IPS-NIHi11 (cell line): ENCODE measurements at regions not wholly inside any gene's neighbourhood (a gene's known extent, or its start where the extent isn't known, plus 50 kb on each side); places are given as distances from the start of the nearest gene placed in this dataset.
A peak's percentile ranks its signal among the peaks of the same experiment; 100 is the strongest.

ENCODE experiments used
- DNase-seq: peaks from one replicate; pipeline ENCODE4 v3.0.0; 2012; ENCODE audit warnings: mixed read lengths, low spot score

DNA sequence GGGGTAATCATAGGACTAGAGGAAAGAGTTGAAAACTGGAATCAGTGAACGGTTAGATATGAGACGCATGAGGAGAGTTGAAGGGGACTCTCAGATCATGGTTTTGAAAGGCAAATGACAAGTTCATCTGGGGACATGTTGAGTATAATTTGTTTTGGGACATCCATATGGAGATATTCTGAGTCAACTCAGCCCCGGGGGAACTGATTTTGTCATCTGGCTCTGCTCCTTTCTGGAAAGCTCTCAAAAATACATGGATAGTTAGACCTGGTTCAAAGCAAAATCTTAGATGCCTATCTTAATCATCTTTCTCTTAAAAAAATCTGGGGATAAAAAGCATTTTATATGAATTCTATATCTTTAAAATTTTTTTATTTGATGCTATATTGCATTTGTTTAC is 161.2 kb downstream of the SNX18 start:
- DNase-seq: no peak

DNA sequence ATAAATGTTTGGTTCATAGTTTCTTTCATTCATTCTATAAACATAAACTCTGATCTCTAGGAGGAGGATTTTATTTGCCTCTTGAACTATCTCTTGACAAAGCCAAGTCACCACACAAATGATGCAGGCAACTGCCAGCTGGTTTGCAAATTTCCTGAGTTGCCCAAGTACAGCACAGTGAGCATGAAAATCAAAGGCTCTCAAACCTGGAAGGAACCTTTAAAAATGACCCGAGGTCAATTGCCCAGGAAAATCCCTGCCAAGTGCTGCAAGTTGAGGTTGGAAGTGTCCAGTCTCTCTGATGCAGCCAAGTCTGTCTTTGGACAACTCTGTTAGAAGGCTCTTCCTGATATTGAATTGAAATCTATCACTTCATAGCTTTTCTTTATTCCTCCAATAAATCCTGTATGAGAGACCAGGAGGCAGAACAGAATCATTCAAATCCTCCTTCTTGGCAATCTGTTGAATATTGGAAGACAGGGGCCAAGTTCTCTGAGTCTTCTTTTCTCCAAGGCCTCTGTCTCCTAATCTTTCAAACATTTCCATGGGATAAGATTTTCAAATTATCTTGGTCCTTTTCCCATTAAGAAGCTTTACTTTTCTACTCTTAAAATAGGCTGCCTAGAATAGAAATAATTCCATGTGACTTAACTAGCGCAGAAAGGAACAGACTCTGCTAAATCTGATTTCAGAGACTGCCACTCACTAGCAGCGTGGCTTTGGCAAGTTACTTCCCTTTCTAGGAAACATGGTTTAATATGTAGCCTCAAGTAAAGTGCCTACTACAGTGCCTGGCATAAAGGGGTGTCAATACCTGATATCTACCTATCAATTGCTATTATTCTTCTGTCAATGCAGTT is 159.2 kb downstream of the SNX18 start:
- DNase-seq: no peak

DNA sequence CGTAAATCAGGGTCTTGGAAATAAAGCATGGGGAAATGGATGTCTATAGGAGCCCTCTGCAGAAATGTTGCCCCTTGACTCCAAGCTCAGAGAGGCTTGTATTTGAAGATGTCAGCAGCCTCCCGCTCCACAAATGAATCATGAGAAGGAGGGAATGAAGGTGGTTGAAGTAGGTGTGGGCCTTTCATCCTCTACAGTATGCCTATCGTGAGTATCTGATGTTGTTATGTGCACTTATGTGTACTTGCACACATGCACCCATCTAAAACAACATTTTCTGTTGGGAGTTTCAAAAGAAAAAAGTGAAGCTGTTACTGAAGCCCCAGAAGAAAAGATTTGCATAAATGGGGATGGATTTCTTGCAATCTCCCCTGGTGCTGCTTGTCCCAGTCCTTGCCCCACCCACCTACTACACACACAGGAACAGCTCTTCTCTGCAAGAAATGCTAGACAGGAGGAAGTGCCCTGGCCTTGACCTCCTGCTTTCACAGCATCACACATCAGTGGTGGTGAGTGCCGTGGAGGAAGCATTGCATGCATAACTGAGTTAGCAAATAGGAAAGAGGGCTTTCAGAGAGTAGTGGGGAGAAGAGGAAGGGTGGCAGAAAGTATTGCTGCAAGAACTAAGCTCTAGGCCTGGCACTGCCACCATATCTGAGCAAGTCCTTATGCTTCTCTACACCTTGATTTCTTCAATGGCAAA is 156.1 kb downstream of the SNX18 start:
- no peak for DNase-seq

DNA sequence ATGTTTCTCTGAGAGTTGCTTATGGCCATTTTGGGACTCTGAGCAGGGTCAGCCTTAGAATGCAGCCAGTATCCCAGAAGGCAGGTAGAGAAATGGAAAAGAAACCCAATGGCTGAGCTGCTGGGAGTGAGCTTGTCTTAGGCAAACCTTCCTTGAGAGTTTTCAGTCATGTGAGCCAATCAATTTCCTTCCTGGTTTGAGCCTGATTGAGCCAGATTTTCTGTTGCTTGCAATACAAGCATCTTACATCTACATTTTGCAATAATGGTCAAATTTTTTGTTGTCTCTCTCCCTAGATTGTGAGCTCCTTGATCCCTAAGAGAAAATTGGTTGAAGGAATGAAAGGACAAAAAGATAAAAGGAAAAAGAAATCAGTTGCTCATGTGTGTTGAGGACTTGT is 155.3 kb downstream of the SNX18 start:
- DNase-seq: no peak

DNA sequence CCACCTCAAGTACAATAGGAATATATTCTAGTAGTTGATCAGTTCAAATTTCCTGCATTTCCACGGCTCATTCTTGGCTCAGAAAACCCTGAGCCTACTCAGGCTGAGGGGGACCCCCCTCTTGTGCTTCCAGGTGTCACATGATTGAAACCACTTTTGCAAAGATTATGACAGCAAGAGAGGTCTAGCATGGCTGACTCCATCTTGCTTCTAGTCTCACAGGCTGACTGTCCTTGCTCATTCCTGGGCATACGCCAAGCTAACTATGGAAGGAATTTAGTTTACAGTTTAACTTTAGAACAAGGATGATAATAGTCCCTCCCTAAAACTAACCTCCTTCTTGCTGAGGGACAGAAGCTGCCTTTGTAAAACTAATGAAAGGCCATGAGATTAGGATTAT is 154.1 kb downstream of the SNX18 start:
- no peak for DNase-seq

DNA sequence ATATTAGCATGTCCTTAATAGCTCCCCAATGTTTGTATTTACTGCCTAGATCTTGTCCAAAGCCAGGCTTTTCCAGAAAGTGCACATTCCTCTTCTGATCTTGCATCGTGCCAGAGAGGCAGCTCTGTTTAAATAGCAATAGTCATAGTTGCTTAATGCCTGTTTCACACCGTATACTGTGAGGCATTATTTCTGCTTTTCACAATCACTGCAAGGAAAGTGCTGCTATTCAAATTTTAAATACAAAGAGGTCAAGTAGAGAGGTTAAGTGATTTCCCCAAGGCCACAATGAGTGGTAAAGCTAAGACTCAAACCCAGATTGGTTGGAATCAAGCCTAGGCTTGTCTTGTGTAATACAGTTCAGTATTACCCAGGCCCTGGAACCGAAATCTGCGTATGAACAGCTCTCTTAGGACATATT is 153.6 kb downstream of the SNX18 start:
- no peak for DNase-seq

DNA sequence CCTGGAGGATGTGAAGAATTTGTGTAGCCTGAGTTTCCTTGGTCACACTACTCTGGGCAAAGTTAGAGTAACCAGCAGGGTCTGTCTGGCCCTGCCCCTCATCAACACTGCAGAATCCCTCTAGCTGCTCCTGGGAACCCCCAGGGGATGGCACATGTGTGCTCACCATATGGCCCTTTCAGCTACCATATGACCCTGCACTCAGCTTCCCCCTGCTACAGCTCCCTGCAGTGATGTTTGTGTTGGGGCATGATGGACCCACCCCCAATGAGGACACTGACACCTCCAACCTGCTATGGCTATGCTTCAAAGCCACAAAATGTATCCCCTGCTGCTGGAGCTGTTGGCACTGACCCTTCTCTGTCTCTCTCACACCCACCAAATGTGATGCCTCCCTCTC is 152.7 kb downstream of the SNX18 start:
- DNase-seq: no peak

DNA sequence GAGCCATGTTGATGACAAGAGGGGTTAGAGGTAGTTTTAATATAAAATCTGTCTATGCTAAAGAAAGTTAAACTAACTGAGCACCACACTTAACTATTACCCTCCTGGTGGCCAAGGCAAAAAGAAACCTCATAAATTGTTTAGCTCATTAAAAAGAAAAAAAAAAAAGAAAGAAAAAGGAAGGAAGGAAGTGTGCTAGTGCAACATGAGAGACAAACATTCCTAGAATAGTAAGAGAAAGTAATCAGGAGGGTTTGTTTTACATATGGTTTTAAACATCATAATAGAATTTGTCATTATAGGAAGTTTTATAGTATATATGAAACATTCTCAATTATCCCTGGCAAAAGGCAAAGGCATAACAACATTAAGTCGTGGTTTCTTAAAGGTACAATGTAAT is 152.3 kb downstream of the SNX18 start:
- DNase-seq: no peak

DNA sequence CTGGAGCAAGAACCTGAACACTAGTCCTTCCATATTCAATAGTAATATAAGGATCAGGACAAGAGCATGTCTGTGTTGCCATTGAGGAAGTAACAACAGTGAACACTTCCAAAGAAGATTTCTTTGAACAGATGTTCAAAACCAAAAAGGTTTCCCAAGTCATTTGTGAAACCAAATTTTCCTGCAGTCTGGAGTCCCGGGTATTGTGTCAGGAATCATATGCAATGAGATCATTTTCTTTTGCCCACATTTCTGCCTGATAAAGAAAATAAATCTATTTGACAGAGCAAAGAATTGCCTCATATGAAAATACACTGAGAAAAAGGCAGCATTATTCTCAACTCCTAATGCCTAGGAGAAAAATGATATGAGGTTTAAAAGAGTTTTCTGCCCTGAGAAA is 151.7 kb downstream of the SNX18 start:
- DNase-seq: no peak

DNA sequence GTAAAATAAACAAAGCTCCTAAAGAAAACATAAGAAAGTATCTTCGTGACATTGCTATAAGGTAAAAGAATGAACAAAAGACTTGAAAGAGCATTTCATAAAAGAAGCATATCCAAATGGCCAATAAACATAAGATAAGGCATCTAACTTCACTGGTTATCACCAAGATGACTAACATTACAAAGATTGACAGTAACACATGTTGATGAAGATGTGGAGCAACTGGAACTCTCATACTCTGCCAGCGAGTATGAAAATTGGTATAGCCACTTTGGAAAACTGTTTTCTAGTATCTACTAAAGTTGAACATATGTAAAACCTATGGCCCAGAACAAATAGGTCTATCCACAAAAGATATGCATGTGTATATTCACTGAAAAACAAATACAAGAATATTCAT is 150.5 kb downstream of the SNX18 start:
- no peak for DNase-seq

DNA sequence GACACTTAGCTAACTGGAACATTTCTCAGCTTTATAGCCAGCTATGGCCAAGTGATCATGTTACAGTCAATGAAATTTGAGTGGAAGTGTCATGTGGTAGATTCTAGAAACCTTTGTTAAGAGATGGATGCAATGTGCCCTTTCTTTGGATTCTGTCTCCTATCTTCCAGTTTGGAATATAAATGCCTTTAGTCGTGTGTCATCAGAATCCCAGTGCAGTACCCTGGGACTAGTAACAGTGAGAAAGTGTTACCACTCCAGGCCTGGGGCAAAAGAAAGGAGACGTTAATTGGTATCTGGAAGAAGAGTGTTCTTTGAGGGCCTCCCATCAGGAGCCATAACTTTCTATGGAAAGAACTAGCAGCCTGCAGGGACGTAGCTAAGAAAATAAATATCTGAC is 149.6 kb downstream of the SNX18 start:
- no peak for DNase-seq

DNA sequence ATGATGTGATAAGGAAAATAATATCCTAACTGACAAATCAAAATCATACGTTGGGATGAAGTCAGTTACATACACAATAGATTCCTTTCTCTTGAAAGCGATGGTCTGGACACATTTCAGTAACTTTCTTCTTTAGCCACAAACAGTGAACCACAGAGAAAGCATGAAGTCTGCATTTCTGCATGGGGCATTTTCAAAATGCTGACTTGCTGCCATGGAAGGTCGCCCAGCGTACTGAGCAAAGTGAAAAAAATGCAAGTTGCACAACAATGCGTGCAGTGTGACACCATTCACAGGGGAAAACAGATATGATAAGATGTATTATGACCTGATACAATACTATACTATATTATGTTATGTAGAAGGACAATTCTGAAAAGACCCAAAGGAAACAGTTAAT is 146.3 kb downstream of the SNX18 start:
- no peak for DNase-seq

DNA sequence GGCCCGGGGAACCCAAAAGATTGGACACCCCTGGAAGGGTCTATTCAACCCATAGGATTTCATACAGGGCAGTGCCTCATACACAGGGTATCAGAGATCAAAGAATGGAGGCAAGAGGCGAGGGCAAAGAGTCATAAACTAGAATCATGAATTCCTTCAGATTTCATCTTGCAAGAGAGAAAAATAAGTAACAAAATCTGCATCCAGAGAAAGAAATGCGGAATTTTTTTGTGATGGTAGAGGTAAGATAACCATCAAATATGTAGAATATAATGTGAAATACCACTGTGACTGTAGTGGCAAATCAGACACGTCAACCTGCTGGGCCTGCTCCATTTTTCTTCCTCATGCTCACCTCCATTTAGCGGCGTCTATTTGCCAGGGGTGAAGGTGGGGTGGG is 143.6 kb downstream of the SNX18 start:
- DNase-seq: no peak

DNA sequence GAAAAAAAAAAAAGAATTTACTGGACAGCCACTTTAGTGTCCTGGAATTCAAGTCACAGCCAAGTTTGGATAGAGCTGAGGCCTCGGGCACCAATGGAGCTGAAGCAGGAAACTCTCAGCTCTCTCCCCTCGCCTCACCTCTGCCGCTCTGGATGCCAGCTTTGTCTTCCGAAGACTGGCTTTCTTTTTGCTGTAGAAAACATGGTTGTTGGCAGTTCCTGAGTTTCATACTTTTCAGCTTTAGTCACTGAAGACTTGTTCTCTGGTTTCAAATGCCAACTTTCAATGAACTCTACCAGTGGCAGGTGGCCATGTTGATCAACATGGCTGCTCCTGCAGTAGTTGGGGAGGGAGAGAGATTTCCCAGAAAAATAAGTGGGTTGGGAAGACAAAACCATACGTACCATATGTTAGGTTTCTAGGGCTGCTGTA is 142.2 kb downstream of the SNX18 start:
- DNase-seq: no peak

DNA sequence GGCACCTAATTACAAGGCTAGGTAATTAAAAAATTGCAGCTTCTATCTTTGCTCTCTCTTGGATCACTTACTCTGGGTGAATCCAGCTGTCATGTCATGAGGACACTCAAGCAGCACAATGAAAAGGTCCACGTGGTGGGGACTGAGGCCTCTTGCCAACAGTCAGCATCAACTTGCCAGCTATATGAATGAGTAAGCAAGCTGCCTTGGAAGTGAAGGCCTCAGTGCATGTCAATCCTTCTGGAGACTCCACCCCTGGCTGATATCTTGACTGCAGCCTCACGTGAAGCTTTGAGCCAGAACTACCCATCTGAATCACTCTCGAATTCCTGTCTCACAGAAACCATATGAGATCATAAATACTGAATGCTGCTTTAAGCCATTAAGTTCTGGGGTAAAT is 140.5 kb downstream of the SNX18 start:
- DNase-seq: no peak

DNA sequence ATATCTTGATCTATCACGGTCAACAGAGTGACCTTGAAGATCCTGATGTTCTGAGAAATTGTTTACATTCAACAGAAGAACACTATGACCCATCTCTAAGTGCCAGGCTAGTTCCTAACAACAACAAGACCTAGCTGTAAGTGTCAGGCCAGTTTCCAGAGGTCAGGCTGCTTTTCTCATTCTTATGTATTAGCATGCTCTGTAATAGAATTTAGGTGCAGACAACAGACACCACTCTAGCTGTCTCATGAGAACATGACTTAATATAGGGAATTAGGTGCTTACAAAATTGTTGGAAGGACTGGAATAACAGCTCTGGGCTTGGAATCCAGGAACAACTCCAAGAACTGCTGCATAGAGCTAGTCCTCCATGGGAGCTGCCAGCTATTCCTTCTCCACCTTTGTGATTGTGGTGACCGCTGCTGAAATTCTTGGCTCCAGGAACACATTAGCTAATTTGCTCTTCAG is 138.7 kb downstream of the SNX18 start:
- no peak for DNase-seq

DNA sequence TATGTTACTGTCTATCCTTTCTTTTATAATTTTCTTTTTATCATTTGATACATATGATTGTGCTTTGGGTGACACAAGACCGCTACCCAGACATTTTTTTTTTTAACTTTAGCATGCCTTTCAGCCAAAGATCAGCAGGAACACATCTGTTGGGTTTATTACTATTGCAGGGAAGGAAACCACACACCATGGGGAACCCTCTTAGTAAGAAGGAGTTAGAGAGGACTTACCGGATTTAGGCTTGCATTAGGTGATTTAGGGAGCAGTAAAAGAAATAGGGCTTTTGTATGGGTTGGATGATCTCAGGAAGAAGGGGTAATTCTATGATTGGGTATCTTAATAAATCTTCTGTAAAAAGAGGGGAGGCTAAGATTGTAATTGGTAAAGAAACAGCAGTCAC is 138.2 kb downstream of the SNX18 start:
- DNase-seq: no peak

DNA sequence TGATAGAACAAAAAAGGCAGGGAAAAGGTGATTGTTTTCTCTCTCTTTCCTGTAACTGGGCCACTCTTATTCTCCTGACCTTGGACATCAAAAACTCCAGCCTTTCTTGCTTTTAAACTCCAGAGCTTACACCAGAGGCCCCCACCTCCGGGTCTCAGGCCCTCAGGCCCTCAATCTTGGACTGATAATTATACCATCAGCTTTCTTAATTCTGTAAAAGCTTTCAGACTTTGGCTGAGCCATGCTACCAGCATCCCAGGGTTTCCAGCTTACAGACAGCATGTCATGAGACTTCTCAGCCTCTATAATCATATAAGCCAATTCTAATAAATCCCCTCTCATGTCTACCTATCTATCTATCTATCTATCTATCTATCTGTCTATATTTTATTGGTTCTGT is 137.7 kb downstream of the SNX18 start:
- no peak for DNase-seq

DNA sequence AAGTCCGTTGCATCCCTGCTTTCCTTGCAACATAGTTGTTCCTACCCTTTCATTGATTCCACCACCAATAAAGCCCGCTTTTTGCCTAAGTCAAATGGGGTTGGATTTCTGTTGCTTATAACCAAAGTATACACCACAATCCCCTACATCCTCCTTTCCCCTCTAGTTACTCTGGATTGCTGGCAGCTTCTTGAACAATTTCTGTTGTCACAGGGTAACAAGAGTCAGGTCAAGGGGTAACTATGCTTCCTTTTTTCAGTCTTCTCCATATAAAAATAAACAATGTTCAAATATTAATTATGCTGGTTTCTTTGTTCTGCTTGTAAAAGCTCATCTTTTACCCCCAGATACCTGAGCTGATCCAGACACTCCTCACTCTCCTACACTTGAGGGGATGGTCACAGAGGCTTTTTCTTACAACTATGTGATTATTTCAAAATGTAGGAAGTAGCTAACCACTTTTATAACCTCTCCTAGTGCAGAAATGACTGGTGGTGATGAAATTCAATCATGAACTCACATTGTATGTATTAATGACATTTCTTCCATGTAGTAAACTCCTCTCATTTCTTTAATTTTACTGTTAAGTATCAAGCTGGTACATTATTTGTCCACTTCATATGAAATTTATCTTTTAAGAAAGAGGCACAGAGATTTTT is 136.5 kb downstream of the SNX18 start:
- no peak for DNase-seq

DNA sequence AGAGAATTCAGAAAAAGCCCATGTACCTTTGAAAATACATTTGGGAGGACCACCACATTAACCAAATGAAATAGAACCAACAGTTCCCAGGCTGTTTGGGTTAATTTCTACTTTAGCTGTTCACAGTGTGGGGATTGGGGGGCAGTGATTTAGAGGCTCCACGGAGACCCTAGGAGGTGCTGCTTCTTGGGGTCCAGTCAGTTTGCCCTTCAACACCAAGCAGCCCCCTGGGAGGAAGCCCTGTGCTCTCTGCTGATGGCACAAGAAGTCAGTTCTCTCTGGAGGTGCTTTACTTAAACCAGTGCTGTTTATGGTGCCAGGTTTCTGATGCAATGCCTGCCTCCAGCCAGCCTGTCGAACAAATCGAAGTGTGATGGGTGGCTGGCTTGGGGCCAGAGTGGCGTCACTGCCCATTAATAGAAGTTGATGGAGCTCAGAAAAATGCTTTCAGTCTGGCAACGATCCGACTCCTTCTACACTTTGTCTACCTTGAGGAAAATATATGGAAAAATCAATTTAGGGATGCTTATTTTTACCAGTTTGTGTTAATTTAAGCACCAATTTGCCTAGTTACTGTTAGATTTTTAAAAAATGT is 134.0 kb downstream of the SNX18 start:
- peak; percentile 30 for DNase-seq

DNA sequence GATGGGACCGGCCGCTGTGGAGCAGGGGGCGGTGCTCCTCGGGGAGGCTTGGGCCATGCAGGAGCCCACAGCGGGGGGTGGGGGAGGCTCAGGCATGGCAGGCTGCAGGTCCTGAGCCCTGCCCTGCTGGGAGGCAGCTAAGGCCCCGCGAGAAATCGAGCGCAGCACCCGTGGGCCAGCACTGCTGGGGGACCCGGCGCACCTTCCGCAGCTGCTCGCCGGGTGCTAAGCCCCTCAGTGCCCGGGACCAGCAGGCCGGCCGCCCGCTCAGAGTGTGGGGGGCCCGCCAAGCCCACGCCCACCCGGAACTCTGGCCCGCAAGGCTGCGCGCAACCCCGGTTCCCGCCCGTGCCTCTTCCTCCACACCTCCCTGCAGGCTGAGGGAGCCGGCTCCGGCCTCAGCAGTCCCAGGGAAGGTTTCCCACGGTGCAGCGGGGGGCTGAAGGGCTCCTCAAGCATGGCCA is 131.5 kb downstream of the SNX18 start:
- DNase-seq: no peak

DNA sequence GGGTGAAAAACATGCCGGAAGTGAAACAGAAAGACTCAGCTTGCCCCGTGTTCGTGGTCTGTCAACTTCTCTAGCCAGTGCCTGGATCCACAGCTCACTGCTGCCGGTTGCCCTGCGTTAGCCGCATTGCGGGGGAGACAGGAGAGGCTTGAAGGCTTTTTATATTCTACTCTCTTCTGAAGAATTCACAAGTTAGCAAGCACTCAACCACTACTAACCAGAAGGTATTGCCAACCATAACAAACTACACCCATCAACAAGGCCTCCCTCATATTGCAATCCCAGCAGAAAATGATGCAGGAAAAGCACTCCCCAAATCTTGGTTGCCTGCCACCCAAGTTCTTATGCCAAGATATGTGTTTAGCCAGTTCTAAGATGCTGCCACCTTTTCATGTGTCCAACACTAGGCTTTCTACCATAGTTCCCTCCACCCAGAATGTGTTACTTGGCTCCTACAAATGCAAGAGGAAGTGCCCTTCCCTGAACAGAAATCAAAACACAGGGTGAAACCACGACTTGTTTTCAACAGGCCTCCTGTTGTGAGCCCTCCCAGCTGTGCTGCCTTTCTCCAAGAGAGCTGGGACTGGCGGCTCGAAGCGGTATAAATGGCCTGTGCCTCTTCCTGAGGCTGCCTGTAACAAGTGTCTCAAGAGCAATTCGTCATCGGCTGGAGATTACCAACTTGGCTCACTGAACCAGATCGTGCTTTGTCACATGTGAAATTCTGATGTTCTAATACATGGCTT is 129.0 kb downstream of the SNX18 start:
- peak; percentile 56 for DNase-seq
